HG03432 (cell line): ENCODE measurements at regions not wholly inside any gene's neighbourhood (a gene's known extent, or its start where the extent isn't known, plus 50 kb on each side); places are given as distances from the start of the nearest gene placed in this dataset.

Source experiments
- ATAC-seq: cut with Tn5 transposase; IDR thresholded peaks from one replicate; pipeline ENCODE4 v1.9.1; 2021; ENCODE audit warnings: mild to moderate bottlenecking, moderate library complexity; ENCODE audit not compliant: unreplicated experiment

GRCh38 chr12:13843841-13844240, 137.6 kb downstream of the GRIN2B start:
- ATAC-seq = no peak

- ATAC-seq = no peak
Observed at GRCh38 chr12:13841358-13841757, 140.0 kb downstream of the GRIN2B start.

- no peak for ATAC-seq
Observed at GRCh38 chr12:13839365-13840336, 141.8 kb downstream of the GRIN2B start.

DNA sequence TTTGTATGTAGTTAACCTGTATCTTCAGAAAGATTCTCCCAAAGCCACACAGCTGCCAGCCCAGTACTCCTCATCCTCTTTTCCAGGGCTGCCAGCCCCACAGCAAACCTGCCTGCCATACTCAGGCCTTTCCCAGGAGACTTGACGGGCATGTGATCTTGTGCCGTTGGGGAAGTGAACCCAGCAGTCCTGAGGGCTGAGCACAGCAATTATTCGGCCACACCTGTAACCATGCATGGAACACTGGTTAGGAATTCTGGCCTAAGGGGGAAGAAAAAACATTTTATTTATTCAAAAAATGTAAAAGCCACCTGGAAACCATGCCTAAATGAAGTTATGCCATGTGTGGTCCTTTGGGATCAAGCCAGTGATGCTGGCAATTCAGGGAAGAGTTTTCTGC, 145.3 kb downstream of the GRIN2B start:
- ATAC-seq = no peak

DNA sequence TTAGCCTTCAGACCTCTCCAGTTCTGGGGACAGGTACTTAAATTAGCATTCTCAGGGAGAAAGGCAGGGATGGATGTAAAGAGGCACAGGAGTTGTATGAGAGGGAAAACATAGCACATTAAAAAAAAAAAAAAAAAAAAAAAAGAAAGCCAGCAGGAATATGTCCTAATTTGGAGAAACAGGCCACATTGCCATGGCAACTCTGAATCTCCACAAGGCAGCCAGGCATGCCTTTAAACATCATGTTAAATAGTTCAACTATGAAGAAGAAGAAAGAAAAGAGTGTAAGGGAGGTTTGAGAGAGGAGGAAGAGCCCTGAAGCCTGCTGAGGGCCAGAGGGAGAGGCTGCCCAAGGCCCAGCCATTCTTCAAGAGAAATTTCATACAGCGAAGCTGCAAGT, 145.8 kb downstream of the GRIN2B start:
- no peak for ATAC-seq

- ATAC-seq = no peak
Observed at GRCh38 chr12:13834241-13834640, 147.2 kb downstream of the GRIN2B start.

- ATAC-seq = no peak
Observed at GRCh38 chr12:13817131-13817530, 164.3 kb downstream of the GRIN2B start.

GRCh38 chr12:13816394-13816793, 165.0 kb downstream of the GRIN2B start:
- no peak for ATAC-seq

DNA sequence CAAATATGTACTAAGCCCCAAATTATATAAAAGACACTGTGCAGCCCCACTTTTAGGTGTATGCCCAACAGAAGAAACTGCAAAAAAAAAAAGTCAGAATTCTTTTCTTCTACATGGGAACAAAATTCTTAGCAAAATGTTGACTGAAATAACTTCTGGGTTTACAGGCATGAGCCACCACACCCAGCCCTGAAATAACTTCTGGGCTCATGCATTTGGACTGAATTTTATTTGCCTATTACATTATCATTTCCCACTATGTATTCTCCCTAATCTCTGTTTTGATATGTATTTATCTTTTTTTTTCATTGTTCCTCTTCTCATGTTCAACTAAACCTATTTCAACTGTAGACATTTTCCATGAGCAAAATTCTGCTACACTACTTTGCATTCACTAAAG, 169.2 kb downstream of the GRIN2B start:
- no peak for ATAC-seq

DNA sequence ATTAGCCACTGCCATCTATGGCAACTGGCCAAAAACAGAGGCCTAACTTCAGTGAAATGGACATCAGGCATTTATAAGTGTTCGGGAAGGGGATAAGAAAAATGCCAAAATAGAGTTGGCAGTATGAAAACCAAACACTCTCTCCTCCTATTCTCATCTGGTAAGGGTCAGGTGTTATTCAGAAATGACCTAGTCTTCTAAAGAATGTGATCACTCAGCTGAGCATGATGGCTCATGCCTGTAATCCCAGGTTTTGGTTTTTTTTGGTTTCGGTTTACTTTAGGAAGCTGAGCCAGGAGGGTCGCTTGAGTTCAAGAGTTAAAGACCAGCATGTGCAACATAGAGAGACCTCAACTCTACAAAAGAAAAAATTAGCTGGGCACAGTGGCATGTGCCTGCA, 170.3 kb downstream of the GRIN2B start:
- ATAC-seq = no peak

DNA sequence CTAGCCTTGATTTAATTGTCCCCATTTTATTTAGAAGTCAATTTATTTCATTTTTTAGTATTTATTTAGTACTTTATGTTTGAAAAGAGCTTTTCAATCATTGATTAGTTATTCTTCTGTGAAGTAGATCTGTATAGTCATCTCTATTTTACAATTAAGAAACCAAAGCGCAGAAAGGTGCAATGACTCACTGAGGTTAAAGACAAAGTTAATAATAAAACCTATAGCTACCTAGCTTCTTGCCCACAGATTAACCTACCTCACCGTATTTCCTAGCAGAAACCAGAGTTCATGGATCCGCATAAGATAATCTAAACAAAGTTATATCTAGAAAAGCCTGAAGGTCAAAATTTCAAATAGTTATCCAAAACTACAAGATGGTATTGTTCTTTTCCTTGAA, 176.4 kb downstream of the GRIN2B start:
- no peak for ATAC-seq

DNA sequence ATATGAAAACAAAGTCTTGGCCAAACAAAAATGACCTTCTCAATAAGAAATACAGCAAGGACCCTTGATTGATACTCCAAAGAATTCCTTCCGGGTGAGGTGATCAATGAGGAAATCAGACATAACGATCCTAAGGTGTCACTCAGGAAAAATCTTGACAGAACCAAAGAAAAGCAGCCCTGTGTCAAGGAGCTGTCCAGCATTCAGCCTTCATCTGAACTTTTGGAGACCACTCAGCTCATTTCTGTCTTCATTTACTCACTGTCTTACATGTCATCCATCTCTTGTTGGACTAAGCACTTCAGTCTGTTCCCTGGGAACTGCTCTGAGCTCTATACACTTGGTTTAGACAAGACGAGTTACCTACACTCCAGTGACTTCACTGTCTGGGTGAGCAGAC, 179.9 kb downstream of the GRIN2B start:
- ATAC-seq = no peak

DNA sequence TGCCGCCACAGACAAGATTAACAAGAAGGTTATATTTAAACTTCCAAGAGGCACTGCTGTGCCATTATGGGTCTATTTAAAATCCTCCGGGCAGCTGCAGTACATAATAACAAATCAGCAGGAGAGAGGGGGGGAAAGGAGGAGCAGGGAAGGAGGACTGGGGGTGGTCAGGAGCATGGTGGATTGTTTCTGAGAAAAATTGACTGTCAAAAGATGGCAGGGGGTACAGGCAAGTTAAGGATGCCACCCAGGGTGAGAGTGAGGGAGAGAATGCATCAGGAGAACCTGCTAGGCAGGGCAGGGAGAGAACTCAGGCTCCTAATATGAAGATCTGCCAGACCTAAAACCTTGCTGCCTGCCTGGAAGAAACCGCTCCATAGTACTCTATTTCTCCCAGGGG, 181.8 kb downstream of the GRIN2B start:
- no peak for ATAC-seq

DNA sequence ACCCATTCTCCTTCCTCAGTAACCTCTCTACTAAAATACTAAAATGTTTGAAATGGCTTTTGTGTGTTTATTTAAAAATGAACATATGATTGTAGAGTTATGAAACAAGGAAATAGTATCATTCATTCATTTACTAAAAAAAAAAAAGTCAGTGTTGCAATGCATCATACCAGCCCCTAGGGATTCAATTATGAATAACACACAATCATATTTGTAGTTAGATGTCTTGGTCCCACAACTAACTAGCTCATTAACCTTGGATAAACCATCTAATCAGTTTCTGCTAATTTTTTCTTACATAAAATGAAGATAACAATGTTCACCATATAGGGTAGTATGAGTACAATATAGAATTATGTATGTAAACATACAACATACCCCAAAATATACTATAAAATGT, 183.2 kb downstream of the GRIN2B start:
- ATAC-seq = no peak

DNA sequence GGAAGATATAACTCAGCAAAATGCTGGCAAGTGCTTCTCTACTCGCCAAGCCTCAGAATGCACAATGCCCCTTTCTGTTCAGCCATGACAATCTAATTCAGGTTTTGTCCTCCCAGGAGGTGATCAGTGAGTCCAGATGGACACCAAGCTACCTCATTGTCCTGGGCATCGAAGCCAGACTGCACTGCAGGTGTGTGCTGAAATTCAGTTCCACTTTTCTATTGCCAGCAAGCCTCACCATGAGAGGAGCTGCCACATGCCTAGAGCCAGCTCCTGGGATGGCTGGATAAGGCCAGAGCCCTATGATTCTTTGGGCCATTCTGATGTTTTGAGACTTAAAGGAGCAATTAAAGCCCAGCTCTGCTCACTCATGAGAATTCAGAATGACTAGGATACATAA, 186.7 kb downstream of the GRIN2B start:
- no peak for ATAC-seq

DNA sequence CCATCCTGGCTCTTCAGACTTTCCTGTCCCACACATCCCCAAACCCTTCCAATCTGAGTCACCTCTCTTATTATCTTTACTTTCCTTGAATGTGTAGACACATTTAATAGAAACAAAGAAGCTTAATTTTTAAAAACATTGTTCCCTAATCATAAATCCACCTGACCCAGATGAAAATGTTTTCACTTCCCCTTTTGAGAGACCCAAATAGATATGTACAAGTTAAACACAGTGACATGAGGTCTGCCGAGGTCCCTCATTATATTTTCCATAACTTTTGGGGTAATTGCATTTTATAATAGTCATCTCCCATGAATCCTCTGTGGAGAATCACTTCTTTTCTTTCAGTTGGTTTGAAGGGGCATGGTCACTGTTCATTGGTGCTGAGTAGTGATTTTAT, 191.1 kb downstream of the GRIN2B start:
- no peak for ATAC-seq

GRCh38 chr12:13788626-13789025, 192.8 kb downstream of the GRIN2B start:
- ATAC-seq = no peak

DNA sequence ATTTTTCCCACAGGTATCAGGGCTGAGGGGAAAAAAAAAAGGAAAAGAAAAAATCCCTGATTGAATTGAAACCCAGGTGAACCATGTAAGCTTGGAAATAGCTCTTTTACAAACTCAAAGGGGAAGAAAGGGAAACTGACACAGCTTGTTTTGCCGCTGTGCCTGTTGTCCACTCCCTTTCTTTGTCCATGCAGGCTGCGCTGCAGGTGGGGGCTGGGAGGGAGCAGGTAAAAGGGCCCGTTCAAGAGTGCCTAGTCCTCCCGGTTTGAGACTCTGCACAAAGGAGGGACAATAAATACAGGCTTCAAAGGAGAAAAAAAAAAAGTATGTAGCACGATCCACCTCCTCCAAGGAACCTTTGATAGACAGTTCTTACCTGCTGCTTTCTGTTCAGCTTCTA, 194.8 kb downstream of the GRIN2B start:
- ATAC-seq = no peak

GRCh38 chr12:13784504-13784903, 196.9 kb downstream of the GRIN2B start:
- no peak for ATAC-seq

DNA sequence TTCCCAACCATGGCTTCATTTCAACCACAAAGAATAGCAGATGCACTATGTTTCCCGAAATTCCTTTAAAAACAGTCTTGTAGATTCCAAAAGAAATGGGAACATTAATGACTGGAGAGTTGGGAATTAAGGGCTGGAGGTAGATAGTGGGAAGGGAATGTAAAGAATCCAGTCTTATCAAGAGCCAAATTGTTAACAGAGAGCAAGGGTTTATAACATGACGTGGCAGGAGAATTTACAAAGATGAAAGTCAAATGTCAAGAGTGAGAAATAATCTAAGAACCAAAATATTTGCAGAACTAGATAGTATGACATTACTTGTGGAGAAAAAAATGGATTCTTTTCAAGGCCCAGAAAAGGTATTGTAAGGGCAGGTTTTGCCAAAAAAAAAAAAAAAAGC, 200.9 kb downstream of the GRIN2B start:
- no peak for ATAC-seq

GRCh38 chr12:13777374-13777773, 204.0 kb downstream of the GRIN2B start:
- no peak for ATAC-seq

DNA sequence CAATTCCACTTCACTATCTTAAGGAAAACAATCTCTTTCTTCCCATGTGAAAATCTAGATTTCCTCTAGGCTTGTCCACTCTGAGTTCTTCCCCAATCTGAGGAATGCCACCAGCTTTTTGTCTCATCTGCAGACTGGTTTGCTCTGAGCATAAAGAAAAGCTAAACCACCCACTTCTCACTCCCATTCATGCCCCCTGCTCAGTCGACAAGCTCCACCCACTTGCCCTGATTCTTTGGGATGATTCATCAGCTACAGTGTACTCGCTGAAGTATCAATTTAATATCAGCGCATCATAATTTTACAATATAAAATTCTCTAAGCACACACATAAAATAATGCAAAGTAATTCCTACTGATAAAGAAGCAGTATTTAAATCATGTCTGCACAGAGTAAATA, 209.1 kb downstream of the GRIN2B start:
- ATAC-seq = no peak

DNA sequence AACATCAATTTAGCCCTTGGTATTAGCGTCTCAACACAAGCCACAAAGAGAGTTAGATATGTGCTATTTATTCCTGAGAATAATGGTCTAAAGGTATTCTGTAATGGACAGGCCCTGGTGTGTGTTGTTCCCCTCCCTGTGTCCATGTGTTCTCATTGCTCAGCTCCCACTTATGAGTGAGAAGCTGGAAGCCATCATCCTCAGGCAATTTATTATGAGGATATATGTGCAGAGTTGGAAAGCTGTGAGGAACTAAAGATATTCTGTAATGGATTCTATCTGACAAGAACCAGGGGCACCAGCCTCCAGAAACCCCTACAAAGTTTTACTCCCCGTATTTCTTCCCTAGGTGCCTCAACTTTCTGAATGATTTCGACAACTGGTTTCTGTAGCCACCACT, 210.8 kb downstream of the GRIN2B start:
- no peak for ATAC-seq
